ENCODE measurements at regions not wholly inside any gene's neighbourhood (a gene's known extent, or its start where the extent isn't known, plus 50 kb on each side); places are given as distances from the start of the nearest gene placed in this dataset.

DNA sequence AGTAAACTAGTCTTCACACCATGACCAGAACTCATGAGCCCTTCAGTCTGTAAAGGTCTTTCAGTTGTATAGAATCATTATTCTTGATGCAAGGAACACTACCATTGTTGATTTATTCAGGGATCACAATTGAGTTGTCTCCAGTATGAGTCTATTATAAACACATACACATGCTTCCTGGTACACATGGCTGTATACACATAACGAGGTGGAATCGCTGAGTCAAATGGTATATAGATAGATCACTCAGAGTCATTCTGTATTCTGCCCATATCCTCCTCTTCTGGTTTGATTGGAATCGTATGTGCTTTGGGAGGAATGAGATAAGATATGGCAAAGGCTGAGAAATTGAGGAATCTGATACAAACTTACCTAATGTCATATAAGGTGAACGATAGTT, 216.0 kb downstream of the UBE2E3 start:
- no peak for TF ChIP-seq CTCF (IDR thresholded peaks at IDR 0.05)
- TF ChIP-seq POLR2A (IDR thresholded peaks at IDR 0.05): no peak
- TF ChIP-seq POLR2AphosphoS5 (IDR thresholded peaks at IDR 0.05): no peak
- TF ChIP-seq EP300 (IDR thresholded peaks at IDR 0.05; ENCODE audit: low read depth): no peak
